Fibroblast of the aortic adventitia (primary cell): ENCODE measurements at regions not wholly inside any gene's neighbourhood (a gene's known extent, or its start where the extent isn't known, plus 50 kb on each side); places are given as distances from the start of the nearest gene placed in this dataset.
"Not testable (repeated sequence)": the region's sequence is repeated elsewhere in the genome, so short reads cannot be mapped to it uniquely, and the experiment has no call there.

Source experiments
- DNase-seq: peaks from one replicate; pipeline ENCODE4 v3.0.0-alpha.2; 2010; ENCODE audit warnings: low read depth
- H3K4me3 ChIP-seq: 2 replicates; pipeline ENCODE4 v1.5.1; 2011; ENCODE audit warnings: low read depth, mild to moderate bottlenecking, control low read depth, low read length, moderate library complexity
- CTCF ChIP-seq: IDR thresholded peaks from 2 replicates; pipeline ENCODE4 v1.5.1; 2011; ENCODE audit warnings: mild to moderate bottlenecking, low read length, control low read depth, inconsistent platforms; ENCODE audit not compliant: insufficient read depth

DNA sequence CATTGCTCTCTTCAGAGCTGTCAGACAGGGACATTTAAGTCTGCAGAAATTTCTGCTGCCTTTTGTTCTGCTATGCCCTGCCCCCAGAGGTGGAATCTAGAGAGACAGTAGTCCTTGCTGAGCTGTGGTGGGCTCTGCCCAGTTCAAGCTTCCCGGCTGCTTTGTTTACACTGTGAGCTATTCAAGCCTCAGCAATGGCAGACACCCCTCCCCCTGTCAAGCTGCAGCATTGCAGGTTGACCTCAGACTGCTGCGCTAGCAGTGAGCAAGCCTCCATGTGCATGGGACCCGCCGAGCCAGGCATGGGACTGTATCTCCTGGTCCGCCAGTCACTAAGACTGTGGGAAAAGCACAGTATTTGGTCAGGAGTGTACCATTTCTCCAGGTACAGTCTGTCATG lies 53.6 kb upstream of the MAPK10 start:
- not testable (repeated sequence) for H3K4me3 ChIP-seq, DNase-seq

- H3K4me3 ChIP-seq: no peak overlapping the region
- no peak for TF ChIP-seq CTCF
- no peak for DNase-seq
Measured at GRCh38 chr4:86414686-86415085, 54.8 kb upstream of the MAPK10 start.

DNA sequence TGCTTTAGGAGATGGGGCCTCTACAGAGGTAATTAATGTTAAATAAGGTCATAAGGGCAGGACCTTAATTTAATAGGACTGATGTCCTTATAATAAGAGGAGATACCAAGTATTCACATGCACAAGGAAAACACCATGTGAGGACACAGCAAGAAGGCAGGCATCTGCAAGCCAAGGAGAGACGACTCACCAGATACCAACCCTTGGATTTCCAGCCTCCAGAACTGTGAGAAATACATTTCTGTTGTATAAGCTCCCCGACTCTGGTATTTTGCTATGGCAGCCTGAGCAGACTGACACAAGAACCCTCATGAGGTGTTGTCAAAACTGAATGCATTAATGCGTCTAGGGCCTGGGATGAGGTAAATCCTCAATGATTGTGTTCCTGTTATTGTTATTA lies 56.2 kb upstream of the MAPK10 start:
- no peak for DNase-seq
- H3K4me3 ChIP-seq: no peak overlapping the region
- no peak for TF ChIP-seq CTCF

DNA sequence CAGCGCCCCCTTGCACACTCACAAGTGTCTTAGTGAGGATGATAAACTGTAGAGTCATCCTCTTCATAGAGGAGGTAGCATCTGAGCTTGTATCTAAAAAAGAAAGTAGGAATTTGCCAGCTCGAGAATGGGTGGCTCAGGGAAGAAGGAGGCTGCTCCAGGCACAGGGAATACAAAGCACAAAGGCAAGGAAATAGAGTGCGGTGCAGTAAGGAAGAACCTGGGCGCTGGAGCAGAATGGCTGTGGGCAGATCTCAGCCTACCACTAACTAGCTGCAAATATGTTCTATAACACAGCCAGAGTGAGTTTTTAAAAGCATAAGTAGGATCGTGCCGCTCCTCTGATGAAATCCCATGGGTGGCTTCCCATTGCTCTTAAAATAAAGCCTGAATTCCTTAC lies 61.6 kb upstream of the MAPK10 start:
- no peak for TF ChIP-seq CTCF
- no peak for DNase-seq
- no peak overlapping the region for H3K4me3 ChIP-seq

DNA sequence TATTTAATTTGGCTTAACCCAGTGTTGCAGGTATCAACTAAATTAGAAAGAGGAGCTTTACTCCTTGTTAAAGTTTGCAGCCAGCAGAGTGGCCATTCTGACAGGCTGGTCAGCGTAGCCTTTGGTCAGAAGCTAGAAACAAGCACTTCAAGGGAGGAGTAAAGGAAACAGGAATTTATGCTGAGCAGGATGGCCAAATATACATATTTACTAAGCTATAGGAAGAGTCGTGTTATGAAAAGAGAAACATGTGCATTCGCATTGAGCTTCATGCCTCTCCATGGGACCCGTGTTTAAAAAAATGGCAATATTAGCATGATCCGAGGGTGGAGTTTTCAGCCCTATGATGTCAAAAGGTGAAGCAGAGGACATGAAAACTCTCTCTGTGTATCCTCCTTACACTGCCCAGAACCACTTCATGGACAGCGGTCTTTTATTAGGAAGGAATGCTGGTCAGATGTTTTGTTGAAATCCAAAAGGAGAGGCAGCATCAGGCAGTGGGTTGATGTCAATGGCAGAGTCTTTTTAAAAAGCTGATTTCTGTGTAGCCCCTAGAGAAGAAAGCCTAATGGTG lies 71.8 kb upstream of the MAPK10 start:
- no peak for TF ChIP-seq CTCF
- no peak overlapping the region for H3K4me3 ChIP-seq
- no peak for DNase-seq

DNA sequence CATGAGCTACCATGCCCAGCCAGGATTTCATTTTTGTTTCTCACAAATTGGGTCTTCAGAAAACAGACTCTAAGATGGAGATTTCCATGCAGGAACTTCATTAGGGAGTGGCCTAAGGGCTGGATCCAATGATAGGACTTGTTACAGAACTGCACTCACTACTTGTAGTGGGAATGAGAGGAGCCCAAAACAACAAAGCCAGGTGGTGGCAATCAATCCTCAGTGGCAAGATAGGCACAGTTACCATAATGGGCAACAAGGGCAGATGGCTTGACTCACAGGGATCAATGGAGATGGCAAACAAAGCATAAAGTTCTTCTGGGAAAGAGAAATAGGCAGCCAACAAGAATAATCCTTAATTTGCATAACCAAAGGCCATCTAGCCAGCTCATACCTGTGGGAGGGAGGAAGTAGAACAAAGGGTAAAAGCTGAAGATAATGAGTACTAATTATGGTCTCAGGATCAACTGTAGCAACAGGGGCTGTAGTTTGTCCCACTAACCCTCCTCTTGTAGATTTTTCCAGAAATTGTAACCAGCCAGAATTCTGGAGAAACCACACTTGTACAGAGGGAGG lies 72.8 kb upstream of the MAPK10 start:
- no peak overlapping the region for H3K4me3 ChIP-seq
- TF ChIP-seq CTCF: no peak
- DNase-seq: no peak

DNA sequence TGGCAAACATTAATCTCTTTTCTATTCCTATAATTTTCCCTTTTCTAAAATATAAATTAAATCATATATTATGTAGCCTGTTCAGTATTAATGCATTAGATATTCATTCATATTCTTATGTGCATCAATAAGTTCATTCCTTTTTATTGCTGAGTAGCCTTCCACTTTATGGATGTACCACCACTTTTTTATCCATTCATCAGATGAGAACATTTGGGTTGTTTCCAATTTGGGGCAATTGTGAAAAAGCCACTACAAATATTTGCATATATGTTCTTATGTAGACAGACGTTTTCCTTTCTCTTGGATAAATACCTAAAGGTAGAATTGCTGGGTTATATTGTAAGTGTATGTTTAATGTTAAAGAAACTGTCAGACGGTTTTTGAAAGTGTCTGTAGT lies 79.4 kb upstream of the MAPK10 start:
- DNase-seq: no peak
- TF ChIP-seq CTCF: no peak
- no peak overlapping the region for H3K4me3 ChIP-seq
